Amygdala (tissue), 56 donors: ENCODE measurements at regions not wholly inside any gene's neighbourhood (a gene's known extent, or its start where the extent isn't known, plus 50 kb on each side); places are given as distances from the start of the nearest gene placed in this dataset.

ENCODE experiments used
- DNase-seq, 56 donors: peaks; one replicate each; lab custom pipeline; 2025; lab: John Stamatoyannopoulos, UW

DNA sequence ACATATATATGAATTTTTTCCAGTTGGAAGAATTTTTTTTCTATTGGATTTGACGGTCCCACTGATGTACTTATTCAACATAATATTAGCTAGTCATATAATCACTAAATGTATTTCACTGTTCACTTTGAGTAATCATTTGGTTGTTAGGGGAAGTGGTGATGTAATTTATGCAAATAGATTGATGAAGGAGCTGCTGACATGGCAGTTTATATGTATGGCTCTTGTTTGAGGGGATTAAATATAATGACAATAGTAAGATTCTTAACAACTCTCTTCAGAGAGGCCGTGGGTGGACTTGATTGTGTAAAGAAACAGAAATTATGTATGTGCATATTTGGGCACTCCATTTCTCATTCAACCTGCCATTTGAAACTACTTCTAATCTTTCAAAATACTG lies 653.6 kb upstream of the ADGRL4 start:
- no peak for DNase-seq

DNA sequence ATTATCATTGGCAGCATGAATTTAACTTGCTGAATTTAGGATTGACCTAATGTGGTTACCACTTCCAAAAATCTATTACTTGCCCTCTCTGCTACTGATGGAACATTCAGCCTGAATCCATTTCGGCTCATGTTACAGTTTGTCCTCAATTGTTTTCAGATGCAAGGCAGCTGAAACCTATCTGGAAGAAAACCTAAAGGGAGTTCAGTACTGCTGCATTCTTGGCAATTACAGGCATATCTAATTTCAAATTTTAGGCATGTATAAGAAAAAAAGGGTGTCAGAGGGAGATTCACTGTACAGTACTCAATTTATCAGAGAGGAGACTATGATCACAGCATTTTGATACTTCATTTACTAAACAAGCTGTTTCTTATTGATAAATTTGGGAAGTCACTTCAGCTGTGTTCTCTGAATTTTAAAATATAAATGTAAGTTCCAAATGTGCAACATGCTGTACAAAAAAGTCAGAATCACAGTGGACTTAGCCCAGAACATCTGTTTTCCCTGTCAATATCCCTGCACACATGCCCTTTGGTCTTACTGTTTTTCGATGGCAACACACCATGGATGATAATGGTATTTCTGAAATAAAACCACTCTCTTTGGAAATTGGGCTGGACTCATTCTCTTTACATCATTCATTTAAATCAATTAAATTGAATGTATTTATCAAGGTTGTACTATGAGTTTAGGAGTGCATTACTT lies 651.6 kb upstream of the ADGRL4 start:
- no peak for DNase-seq

DNA sequence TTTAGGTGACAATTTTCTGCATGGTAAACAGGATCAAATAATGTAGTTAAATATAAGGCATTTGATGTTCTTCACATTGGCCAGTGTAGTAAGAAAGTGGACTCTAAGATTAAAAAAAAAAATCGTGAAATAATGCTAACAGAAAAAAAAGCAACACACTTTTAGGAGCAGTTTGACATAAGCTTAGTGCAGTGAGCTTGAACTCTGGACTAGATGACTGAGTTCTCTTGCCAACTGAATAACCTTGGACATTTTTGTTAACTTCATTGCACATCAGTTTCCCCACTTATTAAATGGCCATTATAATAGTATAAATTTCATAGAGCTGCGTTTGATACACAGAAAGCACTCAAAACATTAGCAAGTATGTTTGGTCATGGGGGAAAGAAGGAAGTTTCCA lies 649.3 kb upstream of the ADGRL4 start:
- no peak for DNase-seq

DNA sequence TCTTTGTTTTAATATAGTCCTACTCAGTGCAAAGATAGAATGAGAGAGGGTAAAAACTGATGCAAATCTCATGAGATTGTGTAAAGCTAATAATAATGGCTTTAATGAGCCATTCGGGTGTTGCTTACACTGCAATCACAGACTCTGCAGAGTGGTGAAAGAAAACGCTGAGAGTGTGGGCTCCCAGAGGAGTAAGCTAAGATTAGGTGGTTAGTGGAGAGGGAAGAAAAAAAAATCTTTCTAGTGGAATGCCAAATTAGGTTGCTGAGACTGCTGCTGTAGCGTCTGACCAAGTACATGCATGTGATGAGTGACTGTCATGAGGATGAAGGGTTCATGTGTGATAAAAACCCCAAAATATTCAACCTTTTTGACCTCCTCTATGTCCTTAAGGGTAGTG lies 645.9 kb upstream of the ADGRL4 start:
- DNase-seq: no peak

DNA sequence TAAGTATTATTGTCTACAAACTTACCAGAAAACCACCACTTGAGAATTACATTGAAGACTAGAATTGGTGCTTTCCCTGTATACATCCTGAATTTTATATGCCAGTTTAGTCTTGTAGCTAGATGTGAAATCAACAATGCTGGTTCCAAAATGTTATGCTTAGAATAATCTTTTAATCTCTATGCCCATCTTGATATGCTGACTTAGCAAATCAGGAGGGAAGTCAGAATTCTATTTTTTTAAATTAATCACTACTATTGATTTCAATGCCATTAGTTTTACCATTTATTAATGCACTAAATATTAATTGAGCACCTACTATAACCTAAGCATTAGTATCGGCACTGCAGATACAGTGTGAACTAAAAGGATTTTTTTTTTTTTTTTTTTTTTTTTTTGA lies 641.6 kb upstream of the ADGRL4 start:
- no peak for DNase-seq

DNA sequence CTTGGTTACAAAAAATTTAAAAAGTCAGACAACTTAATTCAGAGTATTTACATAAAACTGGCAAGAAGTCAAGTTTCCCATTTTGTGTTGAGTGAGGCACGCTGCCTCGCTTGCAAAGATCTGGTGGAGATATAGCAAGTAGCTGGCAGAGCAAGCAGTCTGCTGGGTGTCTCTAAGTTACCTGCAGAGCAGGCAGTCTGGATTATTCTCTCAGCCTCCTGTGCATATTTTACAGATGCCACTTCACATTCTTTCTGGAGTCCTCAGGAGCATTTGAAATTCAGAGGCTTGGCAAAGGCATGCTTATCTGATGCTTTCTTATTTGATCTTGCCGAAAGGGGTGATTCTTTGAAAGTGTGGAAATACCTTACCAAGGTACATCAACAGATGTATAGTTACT lies 640.4 kb upstream of the ADGRL4 start:
- DNase-seq: no peak

DNA sequence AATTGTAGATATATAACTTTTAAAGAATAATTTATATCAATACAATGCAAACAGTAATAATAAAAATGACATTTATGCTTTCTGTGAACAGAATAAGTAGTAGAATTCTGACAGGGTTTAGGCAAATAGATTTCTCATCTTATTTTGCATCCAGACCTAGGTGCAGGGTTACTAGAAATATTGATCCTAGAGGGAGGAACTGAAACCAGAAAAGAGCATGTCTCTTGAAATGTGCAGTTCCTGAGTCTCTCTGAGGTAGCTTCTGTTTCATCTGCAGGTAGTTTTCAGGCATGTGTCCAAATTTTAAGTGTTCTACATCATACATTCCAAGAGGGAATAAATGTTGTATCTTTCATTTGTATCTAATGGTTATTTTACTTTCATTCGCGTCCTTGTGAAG lies 631.9 kb upstream of the ADGRL4 start:
- no peak for DNase-seq

DNA sequence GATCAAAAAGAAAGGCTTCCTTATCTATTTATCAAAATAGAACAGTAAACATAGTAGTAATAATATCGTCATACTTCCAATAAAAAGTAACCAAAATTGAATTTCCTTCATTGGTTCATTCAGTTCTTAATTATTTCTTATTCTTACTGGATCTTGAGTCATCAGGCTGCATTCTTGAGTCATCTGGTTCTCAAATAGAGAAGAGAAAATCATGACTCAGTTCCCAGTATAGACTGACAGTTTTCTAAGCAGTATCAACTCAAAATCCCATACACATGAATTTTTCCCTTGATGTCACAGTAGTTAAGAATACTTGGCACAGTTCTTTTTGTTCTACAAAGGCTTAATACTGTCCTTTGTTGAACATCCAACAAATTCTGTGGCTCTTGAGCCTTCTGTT lies 626.9 kb upstream of the ADGRL4 start:
- no peak for DNase-seq

DNA sequence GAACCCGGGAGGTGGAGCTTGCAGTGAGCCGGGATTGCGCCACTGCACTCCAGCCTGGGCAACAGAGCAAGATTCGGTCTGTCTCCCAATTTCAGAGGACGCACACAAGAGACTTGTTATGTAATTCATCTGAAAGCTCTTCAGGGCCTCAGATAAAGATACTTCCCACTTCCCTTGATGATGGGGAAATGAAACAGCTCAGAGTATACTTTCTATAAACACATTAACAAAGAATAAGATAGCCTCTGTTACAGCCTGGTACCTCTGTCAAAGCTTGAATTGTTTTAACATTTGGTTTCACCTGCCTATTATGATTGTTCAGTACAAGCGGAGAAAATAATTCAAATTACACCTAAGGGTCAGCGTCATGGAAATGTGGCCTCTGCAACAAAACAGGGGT lies 622.9 kb upstream of the ADGRL4 start:
- no peak for DNase-seq

DNA sequence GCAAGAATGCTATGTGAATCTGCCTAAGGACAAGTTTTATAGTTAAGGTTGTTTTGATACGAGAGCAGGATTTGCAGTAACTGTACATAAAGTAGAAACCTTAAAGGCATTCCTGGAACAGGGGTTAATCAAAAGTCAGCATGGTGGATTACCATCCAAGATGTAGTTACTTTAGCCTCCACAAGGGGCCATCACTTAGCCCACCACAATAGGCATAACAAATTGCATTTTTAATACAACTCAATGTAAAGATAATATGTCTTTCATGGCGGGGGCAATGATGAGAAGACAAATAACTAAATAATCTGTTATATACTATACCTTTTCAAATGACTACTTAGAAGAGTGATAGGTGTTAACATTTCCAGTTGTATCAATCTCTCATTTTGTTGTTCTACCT lies 611.2 kb upstream of the ADGRL4 start:
- DNase-seq: no peak

DNA sequence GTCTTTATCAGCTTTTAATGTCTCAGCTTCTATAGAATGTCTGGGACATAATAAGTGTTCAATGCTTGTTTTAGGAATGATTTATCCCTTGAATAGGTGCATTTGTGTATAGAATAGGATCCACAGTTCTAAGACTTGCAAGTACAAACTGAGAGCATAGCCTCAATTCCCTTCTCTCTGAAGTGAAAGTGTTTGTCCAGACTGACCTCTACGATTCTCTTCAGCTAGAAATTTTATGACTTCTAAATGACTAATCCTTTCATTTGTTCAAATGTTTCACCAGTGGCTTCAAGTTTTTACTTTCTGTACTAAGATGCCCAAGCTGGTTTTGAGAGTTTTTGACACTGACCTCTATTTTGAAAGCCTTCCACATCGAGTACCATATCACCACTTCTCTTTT lies 608.2 kb upstream of the ADGRL4 start:
- no peak for DNase-seq

DNA sequence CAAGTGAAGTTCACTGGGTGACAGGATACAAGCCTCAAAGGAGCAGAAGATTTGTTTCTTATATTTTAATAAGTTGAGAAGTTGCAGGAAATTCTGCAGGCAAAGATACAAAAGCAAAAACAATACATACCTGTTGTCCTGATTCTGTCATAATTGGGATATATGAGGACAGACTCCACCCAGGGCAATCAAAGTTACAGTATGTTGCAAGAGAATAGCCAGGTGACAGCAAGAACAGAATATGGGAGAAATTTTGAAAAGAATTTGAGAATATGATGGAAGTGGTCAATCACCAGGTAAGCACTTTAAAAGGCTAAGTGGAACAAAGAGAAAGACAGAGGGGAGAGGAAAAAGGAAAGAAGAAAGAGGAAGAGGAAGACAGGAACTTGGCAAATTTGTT lies 607.6 kb upstream of the ADGRL4 start:
- DNase-seq: no peak

DNA sequence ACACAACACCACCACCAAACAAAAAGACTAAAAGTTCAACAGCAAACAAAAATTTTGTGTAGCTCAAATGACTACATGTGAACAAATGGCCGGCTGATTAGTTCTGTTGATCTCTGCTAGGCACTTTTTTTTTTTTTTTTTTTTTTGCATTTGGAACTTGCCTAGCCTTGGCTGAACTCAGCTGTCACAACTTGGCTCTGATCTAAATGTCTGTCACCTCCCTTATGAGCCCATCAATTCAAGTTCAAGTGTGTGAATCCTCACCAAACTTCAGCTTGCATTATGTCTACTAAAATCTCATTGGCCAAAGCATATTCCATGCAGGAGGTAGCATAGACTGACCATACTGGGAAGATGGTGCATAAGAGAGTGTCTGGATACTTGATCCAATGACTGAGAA lies 606.5 kb upstream of the ADGRL4 start:
- no peak for DNase-seq

DNA sequence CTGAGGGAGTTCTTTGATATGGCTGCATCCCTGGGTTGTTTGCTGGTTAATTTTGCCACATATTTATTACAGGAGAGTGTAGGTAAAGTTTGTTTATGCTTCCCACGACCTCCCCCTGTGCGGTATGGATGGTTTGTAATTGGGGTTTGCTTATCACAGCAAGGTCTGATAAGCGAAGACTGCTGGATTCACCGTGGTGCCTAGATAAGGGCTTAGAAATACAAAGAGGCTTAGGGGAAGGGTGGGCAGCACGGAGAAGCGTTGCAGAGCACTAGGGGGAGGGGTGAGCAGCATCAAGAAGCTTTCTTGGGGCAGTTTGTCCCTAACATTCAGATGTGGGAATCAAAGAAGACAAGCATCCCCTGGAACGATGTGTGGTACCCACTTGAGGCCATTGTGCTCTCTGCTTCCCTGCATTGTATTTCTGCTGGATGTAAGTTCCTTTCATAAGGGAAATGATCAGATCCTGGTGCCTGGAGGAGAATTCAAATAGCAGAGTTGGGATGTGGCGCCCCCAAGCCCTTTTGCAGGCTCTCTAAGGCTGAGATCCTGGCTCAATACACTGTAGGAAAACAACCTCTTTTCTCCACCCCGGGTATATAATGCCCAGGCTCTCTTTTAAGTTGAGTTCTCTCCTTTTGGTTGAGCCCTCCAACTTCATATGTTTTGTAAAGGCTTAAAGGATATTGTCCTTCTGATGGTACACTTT lies 598.1 kb upstream of the ADGRL4 start:
- DNase-seq: no peak

DNA sequence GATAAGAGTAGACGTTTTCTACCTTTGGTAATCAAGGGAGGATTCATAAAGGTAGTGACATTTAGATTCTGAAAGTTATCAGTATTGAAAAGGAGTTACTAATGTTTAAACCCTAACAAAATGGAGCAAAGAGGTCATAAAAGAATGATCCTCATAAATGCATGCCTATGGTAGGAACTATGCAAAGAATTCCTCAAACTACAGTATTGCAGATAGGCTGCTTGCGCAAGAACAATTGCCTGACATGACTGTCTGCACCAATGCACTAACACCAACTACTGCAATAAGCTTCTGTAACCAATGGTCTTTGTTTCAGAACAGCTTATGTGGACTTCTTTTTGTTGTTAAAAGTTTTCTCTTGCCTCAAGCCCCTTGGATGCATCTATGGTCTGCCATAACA lies 597.3 kb upstream of the ADGRL4 start:
- DNase-seq: no peak

DNA sequence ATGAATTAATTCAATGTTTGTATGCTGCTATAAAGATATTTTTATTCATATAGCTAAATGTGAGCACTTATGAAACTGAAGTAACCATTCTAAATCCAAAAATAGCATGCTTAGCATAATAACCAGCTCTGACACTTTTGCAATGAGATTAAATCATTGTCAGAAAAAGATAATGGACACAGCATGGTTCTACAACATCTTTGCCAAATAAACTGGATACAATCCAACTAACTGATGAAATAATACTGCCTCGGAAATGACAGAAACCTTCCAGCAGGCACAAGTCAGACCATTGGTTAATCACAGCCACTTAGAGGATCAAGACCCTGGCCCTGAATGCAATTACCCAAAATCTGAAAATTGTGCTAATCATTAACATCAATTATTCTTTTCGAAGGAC lies 592.7 kb upstream of the ADGRL4 start:
- no peak for DNase-seq

DNA sequence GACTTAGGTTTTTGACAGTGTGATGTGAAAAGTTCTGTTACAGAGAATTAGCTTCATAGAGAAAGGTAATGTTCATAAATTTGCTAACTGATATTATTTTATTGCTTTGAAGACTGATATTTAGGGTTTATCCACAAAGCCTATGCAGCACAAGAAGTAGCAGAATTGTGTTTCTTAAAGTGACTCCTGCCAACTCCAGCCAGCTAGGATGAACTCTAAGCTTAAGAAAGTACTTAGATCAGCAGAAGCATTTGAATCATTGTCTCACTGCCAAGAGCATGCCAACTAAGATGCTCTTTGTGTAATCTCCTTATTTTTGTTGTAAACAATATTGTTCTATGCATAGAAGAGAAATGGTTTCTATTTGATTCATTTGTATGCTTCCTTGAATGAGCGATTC lies 589.4 kb upstream of the ADGRL4 start:
- no peak for DNase-seq

DNA sequence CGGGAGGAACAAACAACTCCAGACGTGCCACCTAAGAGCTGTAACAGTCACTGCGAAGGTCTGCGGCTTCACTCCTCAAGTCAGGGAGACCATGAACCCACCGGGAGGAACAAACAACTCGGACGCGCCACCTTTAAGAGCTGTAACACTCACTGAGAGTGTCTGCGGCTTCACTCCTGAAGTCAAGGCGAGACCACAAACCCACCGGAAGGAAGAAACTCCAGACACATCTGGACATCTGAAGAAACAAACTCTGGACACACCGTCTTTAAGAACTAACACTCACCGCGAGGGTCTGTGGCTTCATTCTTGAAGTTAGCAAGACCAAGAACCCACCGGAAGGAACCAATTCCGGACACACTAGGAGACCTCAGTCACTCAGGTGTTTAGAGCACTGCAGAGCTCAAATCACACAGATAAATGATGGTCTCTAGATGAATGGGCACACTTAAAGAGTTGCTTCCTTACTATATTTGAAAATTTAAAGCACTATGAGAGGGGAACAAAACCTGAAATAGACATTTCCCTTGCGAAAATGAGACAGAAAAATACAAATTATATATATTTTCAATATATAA lies 587.7 kb upstream of the ADGRL4 start:
- DNase-seq: no peak

DNA sequence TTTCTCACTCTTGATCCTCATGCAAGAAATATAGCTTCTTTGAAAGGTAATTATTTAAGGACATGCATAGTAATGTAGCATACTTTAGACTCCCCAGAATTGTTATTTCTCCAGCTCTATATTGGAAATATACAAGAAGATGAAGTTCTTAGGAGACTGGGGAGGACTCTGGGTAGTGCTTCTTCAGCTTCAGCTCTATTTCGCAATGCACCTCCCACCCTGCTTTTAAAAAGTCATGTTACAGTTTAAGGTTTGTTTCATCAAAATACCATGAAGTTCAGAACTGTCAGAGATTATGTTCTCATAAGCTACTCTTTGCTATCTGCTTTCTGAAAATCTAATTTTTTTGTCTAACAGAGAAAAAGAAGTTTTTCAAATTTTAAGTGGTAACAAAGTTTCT lies 586.2 kb upstream of the ADGRL4 start:
- no peak for DNase-seq

DNA sequence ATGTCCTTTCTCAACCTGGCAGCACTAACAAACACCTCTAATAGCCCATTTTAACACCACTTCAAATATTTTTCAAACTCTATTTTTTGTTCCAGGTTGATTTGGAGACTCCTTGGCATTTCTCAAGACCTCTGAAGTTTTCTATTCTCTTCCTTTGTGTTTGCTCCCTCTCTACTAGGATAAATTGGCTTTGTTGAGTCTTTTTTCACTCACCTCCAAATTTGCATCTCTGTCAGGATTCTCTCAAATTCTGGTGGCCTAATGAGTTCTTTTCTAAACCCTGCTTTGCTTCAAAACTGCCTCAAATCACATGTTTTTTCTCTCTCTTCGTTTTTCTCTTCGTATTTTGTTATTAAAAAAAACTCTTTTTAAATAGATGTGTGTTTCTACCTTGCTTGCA lies 582.2 kb upstream of the ADGRL4 start:
- DNase-seq: no peak

DNA sequence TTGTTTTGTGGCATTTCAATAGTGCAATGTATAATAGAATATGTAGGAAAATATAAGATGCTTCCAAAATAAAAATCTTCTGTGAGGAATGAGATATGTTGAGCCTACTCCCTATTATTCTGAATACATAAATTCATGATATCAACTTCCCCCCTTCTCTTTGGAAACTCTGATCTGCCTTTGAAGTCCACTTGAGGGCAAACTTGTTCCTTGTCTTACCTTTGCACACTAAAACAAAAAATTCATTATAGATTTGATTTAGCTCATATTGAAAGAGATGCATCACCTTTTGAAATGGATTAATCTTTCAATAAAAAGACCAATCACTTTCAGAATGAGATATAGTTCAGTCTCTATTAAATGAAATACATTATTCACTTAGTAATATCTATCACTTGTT lies 580.7 kb upstream of the ADGRL4 start:
- DNase-seq: no peak

DNA sequence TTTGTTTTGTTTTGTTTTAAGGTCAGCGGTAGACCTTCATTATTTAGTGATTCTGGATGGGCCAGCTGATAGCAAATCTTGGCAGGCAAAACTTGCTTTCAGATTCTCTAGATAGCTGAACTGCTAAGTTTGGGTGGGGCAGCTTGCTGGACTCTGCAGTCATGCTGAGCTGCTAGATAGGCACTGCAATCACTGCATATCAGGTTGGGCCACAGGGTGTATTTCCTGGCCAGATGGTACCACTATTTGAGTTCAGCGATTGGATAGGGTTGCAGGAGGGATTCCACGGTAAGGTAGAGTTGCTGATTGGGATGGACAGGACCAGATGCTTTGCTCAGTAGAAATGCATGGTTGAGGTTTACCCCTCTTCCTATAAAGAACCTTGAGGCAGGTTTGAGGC lies 579.3 kb upstream of the ADGRL4 start:
- no peak for DNase-seq
